HG03460 (cell line): ENCODE measurements at regions not wholly inside any gene's neighbourhood (a gene's known extent, or its start where the extent isn't known, plus 50 kb on each side); places are given as distances from the start of the nearest gene placed in this dataset.
"Not testable (repeated sequence)": the region's sequence is repeated elsewhere in the genome, so short reads cannot be mapped to it uniquely, and the experiment has no call there.

Experiments used
- ATAC-seq: cut with Tn5 transposase; IDR thresholded peaks from one replicate; pipeline ENCODE4 v1.9.1; 2021; ENCODE audit not compliant: unreplicated experiment

DNA sequence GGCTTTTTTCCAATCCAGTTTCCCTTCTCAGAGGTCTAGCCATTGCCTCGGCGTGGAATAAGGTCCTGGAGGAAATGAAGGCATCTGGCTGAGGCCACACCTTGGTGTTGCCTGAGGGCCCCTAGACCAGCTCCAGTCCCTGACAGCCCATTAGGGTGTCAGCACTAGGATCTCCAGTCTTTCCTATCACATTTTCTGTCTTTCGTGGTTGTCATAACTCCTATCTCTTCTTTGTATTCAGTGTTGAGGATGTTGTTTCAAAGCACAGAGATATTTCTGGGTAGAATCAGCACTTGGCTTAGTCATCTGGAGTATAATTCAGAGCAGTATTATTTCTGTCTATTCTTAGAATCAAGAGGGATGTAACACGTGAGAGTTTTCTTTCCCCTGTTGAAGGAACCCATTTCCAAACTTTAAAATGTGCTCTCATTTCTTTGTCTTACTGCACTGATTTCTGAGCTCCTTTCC, 844.3 kb downstream of the KCNT2 start:
- ATAC-seq, result no peak

DNA sequence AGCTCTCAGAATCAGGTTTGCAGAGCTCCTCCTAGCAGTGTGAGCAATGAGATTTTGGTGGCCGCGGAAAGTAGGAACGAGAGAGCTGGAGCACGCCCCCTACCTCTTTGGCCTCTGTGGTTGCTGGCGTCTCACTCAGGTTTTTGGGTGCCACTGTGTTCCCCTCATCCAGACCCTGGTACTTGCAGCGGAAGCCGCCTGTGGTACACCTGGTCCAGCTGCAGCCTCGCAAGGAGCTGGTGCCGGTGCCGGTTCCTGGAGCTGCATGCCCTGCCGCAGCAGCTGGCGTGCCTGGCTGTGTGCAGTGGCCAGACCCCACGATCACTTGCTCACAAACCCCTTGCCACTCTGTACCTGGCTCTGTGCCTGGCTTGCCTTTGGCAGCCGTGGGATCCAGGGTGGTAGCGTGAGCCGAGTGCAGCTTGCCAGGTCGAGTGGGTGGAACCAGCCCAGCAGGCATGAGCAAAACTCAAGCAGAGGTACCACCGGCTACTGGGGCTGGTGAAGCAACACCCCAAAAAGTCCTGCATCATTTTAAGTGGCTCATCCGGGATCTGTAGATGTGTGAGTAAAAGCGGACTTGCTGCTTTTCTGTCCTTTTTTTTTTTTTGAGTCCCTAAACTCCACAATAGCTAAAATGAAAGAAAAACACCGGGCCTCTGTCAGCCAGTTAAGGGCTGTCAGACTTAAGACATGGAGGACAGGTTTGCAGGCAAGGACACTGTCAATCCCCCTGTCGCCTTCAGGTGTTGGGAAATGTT, 844.9 kb downstream of the KCNT2 start:
- ATAC-seq, result no peak

DNA sequence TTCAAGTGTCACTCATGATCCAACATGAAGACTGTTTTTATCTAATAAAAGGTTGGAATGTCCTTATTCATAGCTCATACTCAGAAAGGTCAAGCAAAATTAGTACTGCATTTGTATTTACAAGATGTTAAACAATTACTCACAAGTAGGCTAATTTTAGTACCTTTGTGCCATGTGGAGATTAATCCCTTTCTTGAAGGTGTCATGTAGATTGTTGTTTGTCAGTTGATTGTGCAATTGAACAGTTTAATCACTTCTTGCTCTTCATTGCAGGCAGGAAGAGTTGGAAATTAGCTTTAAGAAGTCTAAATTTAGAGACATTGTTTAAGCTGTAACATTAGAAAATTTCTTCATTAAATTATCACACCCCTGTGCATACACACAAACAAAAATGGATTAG, 847.1 kb downstream of the KCNT2 start:
- ATAC-seq, result no peak

DNA sequence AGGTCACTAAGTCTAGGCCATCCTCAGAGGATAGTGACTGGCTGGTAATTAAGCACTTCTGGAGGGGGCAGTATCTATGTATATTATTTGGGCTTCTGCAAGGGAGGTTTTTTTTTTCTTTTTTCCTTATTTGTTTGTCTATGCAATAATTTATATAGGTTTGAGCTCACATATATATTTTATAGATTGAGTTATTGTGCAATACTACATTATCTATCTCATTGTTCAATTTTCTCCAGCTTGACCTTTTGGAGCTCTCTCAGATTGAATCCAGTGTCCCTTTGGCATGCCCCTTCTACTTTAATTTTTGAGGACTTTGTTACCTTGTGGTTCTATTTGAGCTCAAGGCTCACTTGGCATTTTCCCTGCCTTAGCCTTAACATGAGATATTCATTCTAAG, 852.1 kb downstream of the KCNT2 start:
- no peak for ATAC-seq

DNA sequence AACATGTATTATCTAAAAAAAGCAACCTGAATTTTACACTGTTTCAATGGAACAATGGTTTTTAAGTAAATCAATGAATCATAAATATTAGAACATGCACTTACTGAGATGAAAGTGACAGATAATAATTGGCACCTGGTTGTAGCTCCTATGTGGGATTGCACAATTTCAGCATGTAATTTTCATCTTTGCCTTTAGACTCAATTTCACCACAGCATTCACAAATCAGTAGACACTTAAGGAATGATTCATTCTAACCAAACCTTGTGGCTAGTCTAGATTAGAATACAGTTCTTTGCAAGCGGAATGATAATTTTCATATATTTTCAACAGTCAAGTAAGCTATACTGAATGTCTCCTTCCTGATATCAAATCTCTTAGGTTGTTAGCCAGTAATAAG, 853.4 kb downstream of the KCNT2 start:
- ATAC-seq, result no peak

DNA sequence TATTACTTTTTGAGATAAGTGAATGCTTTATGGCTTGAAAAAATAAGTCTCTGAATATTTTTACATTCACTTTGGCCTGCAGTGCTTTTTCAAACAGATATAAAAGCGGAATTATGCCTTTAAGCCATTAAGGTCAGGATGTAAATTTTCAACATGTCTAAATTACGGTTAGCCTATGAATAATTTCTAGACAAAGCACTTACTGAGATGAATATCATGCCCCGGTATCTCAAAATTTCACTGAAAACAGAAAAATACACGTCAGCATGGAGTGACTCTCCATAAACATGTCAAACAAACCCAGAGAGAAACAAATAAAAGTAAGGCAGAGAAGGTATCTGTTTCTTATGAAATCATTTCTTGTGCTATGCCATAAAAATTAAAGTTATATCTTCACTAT, 853.9 kb downstream of the KCNT2 start:
- no peak for ATAC-seq

DNA sequence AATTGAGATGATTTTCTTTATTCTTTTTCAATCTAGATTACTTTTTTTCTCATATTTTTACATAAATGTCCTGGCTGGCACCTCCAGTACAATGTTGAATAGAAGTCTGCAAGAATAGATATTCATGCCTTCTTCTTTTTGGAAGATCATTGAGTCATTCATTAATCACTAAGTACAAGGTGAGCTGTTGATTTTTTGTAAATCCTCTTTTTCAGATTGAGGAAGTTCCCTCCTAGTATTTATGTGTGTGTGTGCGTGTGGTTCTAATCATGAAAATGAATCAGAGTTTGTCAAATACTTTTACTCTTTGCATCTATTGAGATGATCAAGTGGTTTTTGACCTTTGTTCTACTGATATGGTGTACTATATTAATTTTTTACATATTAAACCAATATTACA, 859.3 kb downstream of the KCNT2 start:
- ATAC-seq, result no peak

DNA sequence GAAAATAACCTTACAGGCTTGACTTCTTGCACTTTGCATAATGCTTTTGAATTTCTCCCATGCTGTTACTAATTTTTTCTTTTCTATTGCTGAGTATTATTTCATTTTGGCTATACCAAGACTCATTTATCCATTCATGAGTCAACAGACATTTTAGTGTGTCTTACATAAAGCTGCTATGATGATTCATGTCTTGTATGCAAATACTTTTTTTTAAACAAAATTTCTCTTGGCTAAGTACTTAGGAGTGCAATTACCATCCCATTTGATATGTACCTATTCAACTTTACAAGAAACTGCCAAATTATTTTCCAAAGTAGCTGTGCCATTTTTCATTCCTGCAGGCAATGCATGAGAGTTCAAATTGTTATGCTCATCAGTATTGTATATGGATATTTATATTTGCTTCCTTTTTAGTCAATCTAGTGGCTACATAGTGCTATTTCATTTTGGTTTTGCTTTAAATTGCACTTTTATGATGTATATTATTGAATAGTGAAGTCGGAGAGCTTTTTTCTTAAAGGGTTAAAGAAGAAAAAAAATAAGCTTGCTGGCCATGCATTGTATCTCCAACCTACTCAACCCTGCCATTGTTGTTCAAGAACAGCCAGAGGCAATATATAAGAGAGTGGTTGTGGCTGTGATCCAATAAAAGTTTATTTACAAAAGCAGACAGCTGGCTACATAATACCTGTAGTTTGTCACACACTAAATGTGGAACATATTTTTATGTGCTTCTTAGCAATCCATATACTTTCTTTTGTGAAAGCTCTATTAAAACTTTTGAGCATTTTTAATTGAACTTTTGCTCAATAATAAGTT, 862.8 kb downstream of the KCNT2 start:
- no peak for ATAC-seq

DNA sequence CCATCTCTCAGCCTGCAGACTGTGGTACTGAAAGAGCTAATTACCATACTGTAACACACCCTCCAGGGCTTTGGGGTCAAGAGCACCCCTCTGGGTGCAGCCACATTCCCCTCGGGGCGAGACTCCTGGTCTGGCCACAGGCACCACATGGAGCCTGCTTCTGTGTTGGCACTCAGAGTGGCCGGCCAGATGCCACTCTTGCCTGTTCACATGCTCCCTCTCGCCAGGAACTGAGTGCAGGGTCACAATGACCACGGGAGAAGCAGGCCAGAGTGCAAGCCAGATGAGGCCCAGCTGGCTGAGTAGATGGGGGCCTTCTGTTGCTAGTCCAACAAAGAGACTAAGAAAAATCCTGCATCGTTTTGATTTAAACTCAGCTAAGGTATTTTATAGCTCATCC, 864.0 kb downstream of the KCNT2 start:
- ATAC-seq, result no peak

DNA sequence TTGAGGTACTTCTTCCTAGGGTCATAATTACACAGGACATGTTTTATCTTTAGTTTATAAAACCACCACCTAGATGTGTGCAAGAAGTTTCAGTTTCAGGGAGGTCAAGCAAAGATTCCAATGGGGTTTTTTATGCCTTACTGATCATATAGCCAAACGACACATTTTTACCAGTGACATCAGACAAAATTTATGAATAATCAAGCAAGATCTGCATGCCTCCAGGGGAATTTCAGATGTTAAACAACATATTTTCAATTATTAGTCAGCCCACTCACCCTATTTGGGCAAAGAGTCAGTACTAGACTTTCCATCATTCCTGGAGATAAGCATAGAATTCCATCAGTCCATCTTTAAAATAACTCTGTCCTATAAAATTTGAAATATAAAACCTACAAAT, 867.4 kb downstream of the KCNT2 start:
- ATAC-seq, result no peak

DNA sequence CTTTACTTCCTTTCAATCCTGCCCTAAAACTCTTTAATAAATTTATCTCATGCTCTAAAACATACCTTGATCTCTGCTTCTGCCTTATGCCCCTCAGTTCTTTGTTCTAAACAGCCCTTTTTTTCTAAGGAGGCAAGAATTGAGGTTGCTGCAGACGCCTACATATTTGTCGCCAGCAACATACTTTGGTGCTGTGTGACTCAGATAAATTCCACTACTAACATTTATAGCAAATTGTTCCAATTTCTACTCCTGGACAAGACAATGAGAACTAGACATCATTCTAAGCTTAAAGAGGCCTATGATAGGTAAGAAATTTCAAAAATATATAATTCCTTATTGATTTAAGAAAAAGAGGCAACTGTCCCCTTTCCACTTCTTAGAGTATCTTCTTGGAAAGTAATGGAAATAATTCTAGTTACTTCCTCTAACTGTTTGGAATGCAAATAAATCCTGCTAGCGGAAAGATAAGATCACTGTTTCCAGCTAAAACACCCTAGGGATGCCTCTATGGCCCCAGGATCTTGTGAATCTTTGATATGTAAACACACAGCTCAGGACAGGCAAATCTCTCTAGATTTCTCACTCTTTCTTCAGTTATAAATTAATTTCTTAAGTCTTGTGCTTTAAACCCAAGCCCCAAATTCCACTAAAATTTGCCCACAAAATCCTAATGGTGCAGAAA, 869.1 kb downstream of the KCNT2 start:
- no peak for ATAC-seq

DNA sequence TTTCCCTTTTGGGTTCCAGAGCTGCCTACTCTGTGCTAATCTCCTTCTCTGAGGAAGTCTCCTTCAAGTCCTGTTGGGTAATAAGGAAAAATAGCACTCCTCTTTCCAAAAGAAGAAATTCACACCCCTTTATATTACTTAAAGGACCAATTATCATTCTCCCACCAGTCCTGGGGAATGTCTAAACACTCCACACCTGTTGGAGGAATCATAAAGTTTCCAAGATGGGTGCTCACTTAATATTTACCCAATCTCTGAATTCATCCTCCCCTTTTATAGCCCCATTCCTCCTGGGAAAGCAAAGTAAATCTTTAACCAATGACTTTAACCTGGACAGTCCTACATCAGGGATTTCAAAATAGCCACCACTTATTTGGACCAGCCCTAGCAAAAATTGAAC, 873.1 kb downstream of the KCNT2 start:
- ATAC-seq, result no peak

DNA sequence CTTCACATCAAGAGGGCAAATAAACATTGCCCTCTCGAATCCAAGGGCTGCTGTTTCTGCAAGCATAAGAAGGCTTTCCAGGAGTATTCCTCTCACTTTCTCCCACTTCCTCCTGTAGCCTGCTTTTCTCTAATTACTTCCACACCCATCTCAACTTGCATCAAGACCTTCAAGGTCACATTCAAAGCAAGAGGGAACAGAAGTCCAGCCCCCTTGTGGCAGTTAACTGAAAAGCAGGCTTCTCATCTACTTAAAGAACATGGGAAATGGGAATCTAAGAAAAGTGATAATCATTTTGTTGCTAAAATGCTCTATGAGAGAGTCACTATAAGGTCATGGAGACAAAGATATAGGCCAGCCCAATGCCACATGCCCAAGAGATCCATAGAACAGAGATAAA, 874.4 kb downstream of the KCNT2 start:
- peak; percentile 47 for ATAC-seq

DNA sequence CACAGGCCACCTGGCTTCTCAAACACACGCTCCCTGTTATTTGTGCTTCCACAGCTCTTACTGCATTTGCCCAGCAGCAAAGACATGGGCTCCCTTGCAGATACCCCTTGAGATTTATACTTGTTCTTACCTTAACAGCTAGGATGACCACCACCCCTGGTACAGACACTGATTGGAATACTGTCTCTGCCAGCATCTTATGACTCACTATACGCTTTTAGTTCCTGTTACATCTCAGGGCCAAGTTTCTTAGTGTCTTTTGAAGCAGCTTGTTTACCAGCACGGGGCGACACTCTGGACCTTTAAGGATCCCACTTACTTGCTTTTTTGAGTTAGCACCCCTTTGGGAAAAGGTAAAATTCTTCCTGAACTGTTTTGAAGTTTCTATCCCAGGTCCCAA, 874.8 kb downstream of the KCNT2 start:
- ATAC-seq, result no peak

DNA sequence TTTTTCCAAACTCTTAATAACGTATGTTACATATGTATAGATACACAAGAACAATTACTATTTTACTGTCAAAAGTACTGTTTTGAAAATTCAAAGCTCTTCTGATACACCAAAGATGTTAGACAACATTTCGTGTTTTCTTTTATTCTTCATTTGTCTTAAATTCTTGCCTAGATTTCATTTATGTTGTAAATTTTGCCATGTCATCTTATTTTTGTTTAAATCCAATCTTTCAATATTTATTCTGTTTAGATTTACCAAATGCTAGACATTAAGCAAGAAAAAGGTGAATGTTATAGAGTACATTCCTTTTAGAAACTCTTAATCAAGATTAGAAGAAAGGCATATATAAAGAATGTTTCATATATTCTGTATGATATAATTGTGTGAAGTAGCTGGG, 876.9 kb downstream of the KCNT2 start:
- ATAC-seq, result no peak

DNA sequence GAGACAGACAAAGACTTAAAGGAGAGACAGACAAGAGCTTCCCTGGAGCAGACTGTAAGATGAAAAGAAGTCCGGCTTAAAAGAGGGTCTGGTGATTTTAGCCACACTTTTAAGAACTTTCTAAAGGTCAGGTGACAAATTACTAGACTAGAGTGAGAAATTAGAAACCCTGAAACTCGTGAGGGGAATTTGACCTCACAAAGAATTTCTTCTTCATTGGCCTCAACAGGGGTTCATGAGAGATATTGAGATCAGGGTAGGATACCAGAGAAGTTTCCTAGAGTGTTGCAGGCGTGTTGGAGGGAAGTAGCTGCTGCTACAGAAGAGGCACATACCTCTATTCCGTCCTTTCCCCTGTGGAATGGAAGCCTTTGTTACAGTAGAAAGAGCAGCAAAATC, 884.4 kb downstream of the KCNT2 start:
- no peak for ATAC-seq

DNA sequence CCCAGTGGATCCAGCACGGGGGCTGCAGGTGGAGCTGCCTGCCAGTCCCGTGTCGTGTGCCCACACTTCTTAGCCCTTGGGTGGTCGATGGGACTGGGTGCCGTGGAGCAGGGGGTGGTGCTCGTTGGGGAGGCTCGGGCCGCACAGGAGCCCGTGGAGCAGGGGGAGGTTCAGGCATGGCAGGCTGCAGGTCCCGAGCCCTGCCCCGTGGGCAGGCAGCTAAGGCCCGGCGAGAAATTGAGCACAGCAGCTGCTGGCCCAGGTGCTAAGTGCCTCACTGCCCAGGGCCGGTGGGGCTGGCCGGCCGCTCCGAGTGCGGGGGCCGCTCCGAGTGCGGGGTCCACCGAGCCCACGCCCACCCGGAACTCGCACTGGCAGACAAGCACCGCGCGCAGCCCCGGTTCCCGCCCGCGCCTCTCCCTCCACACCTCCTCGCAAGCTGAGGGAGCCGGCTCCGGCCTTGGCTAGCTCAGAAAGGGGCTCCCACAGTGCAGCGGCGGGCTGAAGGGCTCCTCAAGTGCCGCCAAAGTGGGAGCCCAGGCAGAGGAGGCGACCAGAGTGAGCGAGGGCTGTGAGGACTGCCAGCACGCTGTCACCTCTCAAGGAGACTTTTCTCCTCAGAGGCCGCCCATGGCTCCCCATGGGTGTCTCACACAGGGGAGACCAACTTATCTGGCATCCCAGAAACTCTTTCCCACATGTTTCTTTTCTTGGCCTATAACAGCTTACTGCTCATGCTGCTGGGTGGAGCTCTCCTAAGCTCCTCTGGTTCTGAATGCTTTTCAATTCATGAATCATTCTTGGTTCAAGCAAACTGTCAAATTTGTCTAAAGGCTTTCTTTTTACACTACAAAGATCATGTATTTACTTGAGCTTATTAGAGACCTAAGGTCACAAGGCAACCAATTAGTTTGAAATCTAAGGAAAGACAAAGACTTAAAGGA, 885.1 kb downstream of the KCNT2 start:
- ATAC-seq, result not testable (repeated sequence)

DNA sequence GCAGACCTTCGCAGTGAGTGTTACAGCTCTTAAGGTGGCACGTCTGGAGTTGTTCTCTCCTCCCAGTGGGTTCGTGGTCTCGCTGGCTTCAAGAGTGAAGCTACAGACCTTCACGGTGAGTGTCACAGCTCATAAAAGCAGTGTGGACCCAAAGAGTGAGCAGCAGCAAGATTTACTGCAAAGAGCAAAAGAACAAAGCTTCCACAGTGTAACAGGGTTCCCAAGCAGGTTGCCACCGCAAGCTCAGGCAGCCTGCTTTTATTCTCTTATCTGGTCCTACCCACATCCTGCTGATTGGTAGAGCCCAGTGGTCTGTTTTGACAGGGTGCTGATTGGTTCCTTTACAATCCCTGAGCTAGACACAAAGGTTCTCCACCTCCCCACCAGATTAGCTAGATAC, 886.1 kb downstream of the KCNT2 start:
- not testable (repeated sequence) for ATAC-seq

DNA sequence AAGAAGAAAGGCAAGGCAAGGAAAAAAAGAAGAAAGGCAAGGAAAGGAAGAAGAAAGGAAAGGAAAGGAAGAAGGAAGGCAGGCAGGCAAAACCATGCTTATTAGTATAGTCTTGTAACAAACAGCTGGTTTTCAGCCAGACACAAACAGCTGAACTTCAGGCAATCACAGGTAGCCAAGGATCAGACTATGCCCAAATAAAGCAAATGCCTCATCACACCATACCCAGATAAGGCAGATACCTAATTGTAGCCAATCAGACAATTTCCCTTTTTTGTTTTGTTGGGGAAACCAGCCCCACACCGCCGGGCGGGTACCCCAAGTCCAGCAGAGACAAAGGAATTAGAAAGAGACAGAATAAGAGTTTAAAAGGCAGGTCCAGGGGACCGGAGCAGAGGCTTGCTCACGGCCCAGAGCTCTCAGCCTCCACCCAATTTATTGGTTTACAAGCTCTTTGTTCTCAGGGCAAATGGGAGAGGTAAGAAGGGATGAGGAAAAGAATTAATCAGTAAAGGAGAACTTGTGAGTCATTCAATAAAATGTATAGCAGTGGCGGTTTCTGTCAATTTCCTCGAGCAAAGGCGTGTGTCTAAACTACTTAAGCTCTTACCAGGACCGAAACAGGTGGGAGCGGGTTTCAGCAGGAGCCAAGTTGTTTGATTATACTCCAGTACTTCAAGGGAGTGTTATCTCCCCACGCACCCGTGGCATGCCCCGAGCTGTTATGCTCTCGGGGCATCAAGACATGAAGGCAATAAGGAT, 886.8 kb downstream of the KCNT2 start:
- no peak for ATAC-seq

DNA sequence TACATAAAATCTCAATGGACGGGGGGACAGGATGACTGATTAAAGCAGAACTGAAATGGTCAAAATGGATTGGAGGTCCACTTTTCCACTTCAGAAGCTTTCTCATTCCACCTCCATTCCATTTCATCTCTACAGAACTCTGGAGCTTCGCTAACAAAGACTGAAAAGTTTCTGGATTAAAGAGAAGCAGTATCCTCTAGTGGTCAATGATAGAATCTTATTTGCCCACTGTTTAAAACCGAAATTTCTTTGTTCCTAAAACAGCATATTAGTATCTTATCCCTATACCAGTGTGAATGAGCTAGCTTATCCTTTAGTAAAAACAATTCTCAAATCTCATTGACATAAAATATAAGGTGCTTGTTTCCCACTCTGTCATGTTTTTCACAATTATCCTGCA, 890.6 kb downstream of the KCNT2 start:
- ATAC-seq, result no peak
